Stimulated activated CD4-positive, alpha-beta T cell treated with anti-CD3 and anti-CD28 coated beads, Interleukin-4, amount 100 ng/mL, for 48 hours (primary cell): ENCODE measurements at regions not wholly inside any gene's neighbourhood (a gene's known extent, or its start where the extent isn't known, plus 50 kb on each side); places are given as distances from the start of the nearest gene placed in this dataset.

Source experiments
- DNase-seq, 2 donors: peaks; one replicate each; pipeline ENCODE4 v3.0.0-alpha.2; 2020; ENCODE audit warnings: low read depth in 2 of 2

DNA sequence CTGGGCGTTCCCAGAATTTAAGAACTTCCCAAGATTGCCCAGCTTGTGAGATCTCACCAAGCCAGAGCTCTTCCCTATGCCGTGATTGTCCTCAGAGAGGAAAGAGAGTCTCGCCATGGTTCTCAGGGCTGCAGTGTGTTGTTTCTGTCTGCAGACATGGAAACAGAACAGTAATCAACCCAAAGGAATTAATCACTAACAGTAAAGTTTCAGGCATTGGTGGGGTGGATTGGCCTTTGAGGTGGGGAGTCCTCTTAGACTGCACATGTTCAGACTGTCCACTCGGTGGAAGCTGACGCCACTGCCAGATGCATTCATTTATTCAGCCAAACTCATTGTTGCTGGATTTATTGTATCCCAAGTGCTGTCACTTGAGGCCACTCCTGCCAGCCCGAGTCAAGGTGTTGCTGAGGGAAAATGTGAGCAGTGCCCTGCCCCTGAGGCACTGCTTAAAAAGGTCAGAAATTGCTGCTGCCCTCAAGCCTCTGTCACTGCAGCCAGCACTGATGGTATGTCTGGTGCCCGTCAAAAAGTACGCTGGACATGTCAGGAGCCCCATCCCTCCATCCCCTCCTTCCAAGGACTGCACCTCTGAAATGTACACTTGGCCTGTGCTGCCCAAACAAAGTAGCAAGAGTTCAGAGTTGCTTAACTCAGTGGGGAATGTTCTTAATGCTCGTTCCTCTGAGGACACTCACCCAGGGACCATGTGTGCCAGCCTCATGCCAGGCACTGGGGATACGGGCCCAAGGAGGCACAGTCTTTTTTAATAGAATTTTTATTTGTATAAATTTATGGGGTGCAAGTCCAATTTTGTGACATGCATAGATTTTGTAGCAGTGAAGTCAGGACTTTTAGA is 201.0 kb downstream of the GLI2 start:
- DNase-seq = no peak

DNA sequence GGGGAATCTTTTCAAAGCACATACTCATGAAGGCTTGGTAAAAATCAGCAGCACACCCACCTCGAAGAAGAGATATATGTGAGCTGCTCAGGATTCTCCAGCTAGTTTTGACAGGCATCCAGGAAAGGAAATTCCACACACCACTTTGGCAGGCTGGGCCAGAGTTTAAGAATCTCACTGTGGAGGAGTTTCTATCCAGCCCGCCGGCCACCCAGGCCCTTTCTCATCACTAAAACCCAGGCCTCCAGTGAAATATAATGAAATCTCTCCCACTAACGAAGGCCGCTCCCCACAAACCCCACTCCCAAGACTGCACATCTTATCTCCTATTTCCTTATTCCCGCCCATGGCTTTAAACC is 202.0 kb downstream of the GLI2 start:
- no peak for DNase-seq

GRCh38 chr2:120938045-120938771 is 202.5 kb downstream of the GLI2 start:
- DNase-seq = no peak

DNA sequence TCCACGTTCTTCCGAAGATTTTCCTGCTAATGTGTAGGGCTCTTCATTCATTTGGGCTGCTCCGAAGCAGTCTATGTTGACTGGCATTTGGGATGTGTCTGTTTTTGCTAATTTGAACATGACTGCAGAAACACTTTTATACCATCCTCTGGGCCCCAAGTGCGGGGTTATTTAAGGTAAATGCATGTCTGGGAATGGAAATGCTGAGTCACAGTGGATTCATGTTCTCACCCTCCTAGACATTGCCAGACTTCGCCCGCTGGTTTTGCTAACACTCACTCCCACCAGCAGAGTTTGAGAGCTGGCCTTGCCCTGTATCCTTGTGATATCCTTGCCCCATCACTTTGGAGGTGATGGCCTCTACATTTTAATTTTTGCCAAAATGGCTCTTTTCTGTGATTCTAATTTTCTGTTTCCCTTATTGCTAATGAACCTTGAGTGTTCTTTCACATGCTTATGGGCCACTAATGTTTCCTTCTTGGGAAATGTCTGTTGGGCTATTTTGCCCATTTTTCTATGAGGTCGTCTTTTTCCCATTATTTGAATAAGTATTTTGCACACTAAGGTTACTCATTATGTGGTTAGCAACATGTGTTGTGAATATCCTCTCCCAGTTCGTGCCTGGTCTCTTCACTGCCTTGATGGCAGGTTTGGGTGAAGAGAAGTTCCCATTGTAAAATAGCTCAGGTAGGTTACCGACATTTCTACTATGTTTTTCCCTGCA is 204.1 kb downstream of the GLI2 start:
- DNase-seq = no peak

DNA sequence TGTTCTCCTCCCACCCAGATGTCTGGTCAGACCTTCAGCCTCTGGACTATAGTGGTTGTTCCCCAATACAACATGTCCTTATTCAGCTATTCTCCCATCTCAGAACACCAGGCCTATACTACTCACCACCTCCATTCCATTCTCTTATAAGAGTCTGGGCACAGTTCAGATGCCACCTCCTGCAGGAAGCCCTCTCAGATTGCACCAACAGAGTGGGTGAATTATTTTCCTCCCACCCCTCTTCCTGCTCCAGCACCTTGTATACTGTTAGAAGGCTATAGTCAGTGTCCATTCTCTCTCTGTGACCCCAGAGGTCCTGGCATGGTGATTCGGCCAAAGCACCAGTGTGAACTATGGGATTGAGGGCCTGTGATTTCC is 204.6 kb downstream of the GLI2 start:
- no peak for DNase-seq

- no peak for DNase-seq
Observed at GRCh38 chr2:120940726-120941256, 205.1 kb downstream of the GLI2 start.

DNA sequence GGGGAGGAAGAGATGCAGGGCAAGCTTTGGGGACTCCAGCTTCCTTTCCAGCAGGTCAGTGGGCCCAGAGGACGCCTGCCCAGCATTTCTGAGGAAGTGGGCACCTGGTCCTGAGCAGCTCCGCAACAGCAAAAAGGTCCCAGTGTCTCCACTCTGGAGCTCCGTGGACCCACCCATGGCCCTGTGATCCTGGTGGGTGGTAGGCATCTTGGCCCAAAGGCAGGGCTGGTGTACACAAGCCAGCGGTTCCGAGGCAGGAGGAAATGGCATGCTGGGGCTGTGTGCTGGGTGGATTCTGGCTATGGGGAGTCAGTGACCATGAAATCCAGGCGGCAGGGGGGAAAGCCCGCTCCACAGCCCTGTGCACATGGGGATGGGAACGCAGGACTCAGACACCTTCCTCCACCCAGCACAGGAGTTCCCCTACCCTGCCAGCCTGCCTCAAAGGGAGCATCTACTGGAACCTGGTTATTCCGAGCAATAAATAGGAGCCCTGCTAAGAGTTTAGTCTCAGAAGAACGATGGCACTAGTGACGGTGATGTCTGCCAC is 206.0 kb downstream of the GLI2 start:
- no peak for DNase-seq

DNA sequence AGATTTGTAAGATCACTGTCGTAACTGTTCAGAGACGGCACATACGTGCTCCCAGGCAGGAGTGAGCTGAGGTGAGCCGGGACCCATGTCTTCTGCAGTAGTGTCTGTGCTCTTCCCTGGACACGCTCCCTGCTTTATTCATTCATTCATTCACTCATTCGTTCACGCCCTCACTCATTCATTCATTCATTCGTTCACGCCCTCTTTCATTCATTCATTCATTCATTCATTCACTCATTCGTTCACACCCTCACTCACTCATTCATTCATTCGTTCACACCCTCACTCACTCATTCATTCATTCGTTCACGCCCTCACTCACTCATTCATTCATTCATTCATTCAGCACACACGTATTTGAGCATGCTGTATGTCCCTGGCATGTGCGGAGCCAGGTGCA is 207.0 kb downstream of the GLI2 start:
- no peak for DNase-seq

DNA sequence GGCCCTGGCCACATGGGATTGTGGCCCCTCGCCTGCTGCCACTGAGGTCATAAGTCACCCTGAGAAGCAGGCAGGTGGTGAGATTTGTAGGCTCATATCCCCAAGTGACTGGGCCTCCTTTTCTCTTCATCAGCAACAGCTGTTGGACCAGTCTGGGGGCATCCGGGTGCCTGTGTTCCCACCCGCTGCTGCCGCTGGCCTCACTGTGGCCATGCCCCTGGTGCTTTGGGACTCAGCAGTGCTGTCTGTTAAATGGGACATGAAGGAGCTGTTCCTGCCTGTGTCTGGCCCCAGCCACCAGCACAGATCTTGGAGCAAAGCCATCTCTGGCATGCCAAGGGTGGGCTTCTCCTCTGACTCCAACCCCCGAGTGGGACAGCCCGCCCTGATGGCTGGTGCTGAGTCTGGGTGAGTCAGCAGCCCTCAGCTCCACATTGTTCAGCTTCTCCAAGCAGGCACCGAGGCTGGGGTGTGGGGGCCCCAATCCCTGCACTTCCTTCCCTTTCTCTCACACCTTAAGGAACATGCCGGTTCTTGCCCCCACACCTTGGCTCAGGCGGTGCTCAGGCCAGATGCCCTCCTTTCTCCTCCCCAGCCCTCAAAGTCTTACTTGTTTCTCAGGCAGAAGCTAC is 207.9 kb downstream of the GLI2 start:
- DNase-seq = no peak

GRCh38 chr2:120944575-120944974 is 208.9 kb downstream of the GLI2 start:
- DNase-seq = no peak

DNA sequence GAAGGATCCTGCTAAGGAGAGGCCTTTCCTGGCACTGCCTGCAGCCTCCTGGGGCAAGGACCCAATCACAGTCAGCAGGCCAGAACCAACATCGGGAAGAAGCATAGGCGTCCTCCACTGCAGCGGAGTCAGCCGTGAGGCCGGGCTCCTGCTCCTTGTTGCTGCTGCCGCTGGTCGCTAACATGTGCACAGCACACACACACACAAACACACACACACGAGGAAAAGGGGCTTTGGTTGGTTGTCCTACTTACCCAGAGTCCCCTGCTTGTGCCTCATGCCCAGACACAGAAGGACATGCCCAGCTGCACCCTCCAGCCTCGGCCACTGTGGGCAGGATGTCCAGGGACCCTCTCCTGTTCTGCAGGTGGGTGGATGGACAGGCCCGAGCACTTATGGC is 209.4 kb downstream of the GLI2 start:
- no peak for DNase-seq

DNA sequence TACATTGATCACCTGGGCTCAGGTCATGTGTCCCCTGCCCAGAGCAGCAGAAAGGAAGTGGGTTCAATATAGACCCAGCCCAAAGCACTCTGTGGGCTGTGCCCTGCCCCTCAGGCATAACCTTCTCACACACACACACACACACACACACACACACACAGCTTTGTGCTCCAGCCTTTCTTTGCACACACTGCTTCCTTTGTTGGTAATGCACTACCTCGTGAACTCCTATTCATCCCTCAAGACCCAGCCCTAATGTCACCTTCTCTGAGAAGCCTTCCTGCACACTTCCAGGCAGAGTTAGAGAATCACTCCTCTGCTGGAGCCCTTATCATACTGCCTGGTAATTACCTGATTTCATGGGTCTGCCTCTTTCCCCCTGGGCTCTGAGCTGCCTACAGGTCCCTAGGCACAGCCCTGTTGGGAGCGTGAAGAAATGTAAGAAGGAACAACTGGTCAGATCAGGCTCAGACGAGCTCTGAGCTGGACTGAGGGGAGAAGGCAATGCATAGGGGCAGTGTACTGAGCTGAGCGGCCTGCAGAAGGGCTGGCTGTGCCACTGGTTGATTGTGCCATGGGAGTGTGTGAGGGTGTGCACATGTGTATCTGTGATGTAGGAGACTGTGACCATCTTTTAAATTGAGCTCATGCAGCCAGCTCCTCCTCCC is 210.3 kb downstream of the GLI2 start:
- no peak for DNase-seq

DNA sequence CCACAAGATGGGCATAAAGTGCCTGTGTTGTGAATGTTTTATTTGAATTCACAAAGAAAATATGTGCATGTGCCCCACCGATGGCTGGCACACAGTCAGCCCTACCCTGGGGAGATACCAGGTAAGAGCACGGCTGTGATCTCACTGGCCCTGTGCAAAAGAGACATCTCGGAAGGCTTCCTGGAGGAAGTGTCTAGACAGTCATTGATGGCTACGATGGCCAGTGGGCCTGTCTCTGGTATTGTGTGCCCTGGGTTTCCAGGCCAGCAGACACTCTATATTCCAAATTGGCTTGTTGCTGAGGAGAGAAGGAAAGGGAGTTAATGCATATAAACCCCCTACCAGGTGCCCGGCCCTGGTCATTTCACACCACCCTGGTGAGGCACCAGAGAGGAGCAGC is 211.7 kb downstream of the GLI2 start:
- no peak for DNase-seq

DNA sequence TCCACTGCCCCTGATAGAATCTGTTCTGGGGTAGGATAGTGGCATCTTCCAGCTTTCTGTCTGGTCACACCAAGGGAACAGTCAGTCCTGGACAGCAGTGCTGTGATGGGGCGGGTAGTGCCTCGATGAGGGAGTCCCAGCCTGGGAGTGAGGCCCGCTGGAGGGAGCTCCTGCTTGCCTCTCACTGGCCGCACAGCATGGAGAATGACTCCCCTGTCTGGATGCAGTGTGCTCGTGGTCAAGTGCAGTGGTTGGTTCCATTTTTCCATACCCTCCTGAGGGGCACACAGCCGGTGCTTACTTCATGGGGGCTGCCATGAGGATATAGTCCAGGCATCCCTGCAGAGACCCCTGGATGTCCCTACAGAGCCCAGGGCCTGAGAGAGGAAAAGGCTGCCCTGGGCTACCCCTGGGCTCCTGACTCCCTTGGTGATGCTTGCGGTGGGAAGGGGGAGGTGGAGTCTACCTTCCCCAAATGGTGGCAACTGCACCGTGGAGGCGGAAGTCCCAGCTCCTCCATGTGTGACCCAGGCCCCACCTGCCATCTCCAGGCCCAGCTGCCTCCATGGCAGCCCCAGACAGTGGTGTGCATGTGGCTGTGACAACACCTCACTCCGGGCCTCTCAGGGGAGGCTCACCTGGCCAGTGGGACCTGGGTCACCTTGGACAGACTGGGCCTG is 212.5 kb downstream of the GLI2 start:
- DNase-seq = no peak

- DNase-seq = no peak
Observed at GRCh38 chr2:120948662-120949011, 213.0 kb downstream of the GLI2 start.

DNA sequence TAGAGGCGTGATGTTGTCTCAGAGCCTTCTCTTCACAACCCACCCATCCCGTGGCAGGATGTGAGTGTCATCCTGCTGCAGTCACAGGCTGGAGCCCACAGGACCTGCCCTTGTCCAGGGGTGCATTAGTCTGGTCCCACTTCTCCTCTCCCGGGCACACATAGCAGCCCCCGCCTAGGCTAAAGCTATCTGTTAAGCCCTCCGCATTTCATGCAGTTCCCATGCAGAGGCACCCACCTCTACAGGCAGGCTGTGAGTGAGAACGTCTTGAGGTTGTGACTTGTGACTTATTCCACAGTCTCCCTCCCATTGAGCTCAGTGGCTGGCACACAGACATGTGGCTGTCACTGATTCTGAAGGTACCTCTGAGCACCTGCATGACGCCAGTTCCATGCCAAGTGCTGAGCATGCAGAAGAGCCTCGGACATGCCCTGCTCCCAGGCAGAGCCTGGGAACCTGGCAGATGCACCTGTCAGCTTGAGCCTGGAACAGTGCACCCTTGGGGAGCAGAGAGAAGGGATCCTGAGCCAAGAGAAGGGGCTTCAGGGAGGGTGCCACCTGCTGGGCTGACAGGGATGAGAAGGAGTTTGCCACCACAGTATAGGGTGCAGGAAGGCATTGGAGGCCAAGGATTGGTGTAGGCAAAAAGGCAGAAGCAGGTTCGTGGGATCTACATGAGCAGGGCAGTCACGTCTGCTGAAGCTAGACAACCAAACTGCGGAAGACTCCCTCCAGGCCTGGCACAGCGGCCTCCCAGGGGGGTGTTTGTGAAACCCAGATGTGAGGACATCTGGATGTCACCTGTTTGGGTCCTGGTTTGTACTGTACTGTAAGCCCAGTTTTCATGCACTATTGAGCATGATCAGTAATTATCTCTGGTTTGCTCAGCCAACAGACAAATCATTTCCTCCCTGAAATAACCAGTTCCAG is 213.6 kb downstream of the GLI2 start:
- DNase-seq = no peak

DNA sequence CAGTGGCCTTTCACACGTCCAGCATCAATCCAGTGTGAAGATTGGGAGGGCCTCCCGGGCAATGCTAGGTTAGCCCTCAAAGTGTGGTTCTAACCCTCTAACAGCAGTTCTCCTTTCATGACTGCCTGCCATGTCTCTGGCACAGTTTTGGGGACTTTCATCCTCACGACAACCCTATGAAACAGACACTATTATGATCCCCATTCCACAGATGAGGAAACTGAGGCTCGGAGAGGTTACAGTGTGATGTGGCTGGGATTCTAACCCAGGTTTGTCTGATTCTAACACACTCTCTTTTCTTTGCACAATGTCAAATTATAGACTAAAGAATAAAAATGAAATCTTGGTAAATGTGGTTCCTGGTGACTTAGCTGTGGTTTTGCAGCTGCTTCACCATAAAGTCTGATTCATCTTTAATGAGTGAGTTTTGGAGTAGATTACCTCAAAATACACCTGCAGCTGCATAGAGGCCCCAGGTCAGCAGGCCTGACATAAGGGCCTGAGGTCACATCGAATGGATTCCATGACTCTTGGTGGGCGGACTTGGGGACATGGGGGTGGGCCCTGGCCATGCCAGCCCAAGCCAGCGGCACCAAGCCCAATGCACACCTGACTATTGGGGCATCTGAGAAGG is 214.4 kb downstream of the GLI2 start:
- DNase-seq = no peak

DNA sequence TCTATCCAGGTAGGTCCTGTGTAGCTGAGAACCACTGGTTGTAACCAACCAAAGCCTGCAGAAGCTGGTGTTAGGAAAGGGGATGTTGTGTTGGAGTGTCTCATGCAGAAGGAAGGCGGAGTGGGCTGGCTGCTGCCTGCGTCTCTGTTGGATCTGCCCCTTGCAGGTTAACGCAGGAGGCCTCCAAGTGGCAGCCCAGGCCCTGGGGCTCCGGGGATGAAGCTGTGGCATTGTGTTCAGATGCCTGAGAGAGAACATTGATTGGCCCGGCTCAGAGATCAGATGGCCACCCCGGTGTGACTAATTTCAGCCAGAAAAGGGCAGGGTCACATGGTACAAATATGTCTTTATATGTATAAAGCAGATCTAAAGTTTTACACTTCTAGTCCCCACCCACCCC is 216.0 kb downstream of the GLI2 start:
- no peak for DNase-seq

DNA sequence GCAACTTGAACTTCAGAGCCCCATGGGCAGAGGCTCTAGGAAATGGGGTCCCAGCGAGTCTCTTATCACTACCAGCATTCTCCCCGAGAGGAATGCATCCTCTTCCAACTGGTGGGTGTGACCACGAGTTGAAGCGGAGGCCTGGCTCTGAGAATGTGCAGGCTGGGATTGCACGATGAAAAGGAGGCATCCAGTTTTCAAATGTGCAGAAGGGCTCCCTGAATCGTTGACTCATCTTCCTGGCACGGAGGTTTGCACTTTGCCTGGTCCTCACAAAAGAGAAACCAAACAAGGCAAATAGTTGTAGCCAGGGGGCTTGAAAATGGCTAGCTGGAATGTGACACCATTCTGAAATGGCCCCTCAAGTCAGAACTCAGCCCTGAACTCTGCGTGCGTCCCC is 216.7 kb downstream of the GLI2 start:
- no peak for DNase-seq
